ENCODE measurements at regions not wholly inside any gene's neighbourhood (a gene's known extent, or its start where the extent isn't known, plus 50 kb on each side); places are given as distances from the start of the nearest gene placed in this dataset.

GRCh38 chr6:105993341-105994117, 92.6 kb upstream of the PRDM1 start:
- TF ChIP-seq ZNF274 (IDR thresholded peaks at IDR 0.05; ENCODE audit: low read depth, low read length), result no peak
- TF ChIP-seq YY1 (IDR thresholded peaks at IDR 0.05; ENCODE audit: insufficient read depth, insufficient read length), result no peak
